ENCODE measurements at regions not wholly inside any gene's neighbourhood (a gene's known extent, or its start where the extent isn't known, plus 50 kb on each side); places are given as distances from the start of the nearest gene placed in this dataset.
"Not testable (repeated sequence)": the region's sequence is repeated elsewhere in the genome, so short reads cannot be mapped to it uniquely, and the experiment has no call there.

DNA sequence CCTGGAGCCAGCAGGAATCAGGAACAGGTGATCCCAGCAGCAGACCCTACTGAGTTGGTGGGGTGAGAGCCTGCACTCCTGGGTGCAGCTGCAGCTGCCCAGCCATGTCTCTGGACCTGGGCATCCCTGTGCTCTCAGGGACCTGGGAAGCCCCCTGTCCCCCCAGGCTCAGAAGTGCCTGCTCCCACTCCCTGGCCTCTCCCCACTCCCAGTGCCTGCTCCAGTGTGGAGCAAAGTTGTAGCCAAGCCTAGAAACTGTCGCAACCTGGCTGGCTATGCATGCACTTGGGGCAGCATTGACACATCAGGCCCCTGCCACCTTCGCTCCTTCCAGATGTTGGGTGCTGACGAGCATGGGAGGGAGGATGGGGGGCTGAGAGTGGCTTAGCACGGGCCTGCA is 1124.7 kb upstream of the ACVR2A start:
- DNase-seq (ENCODE audit: low spot score), result no peak

DNA sequence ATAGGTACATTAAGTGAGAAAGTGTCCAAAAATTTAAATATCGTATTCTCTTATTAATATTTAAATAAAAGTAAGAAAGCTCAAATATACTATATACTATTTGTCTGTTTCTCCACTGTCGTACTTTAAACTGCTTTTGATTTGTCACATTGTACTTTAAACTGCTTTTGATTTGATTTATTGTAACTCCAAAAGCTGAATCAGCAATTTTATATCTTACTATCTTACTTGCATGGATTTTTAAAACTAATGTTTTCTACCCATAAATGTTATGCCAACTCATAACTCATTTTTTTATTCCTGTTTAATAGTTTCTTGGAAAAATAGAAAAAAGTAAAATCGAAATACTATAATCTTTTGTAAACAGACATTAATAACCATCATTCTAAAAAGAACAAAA is 1128.2 kb upstream of the ACVR2A start:
- no peak for DNase-seq (ENCODE audit: low spot score)

DNA sequence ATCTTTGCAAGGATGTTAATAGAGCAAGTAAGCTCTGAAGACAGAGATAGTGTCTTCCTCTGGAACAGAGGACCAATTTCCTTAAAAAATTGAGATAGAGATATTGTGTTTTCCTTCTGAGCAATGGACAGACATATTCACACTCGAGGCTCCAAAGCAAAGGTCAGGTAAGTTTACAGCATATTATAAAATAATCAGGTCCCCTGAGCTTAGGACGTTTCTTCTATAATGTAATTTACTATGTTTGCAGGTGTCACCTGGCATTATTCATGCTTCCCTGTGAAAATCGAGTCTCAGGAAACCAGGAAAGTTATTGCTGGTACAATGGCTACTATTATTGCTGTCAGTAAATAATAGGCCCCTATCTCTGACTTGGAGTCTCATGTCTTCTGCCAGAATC is 1135.8 kb upstream of the ACVR2A start:
- no peak for DNase-seq (ENCODE audit: low spot score)

DNA sequence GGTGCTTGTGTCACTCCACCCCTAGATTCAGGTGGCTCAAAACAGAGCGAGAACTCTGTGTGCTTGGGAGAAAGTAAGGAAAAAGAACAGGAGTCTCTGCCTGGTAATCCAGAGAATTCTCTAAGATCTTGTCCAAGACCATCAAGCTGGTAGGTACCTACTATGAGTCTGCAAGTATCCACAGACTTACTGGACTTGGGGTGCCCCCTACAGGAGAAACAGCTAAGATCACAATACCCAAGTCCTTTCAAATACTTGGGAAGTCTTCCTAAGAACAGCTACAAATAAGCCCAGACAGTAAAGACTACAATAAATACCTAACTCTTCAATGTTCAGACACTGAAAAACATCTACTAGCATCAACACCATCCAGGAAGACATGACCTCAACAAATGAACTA is 1143.6 kb upstream of the ACVR2A start:
- no peak for DNase-seq (ENCODE audit: low spot score)

DNA sequence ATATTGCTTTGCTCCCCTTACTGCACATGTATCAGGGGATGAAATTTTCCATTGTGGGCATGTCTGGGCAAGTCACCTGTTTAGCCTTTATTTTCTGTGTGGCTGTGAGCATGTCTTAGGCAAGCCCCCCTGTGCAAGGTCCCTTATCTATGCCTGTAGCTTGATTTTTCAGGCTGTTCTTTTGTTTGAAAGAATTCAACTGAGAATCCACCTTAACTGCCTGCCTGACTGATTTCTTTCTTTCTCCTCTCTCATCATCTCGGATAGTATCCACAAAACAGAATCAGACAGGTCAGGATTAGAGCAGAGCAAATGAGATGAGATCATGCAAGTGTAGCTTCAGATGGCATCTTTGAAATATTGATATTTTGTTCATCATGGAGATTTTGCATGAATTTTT is 1147.5 kb upstream of the ACVR2A start:
- no peak for DNase-seq (ENCODE audit: low spot score)

DNA sequence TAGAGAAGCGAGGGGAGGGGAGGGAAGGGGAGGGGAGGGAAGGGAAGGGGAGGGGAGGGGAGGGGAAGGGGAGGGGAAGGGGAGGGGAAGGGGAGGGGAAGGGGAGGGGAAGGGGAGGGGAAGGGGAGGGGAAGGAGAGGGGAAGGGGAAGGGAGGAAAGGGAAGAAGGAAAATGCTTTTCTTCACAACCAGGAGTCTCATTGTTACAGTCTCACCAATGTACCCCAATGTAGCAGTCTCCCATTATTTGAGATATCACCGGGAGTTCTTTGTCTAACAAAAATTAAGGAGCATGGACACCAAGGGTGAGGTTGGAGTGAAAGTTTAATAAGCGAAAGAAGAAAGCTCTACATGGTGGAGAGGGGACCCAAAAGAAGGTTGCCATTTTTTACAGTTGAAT is 1148.0 kb upstream of the ACVR2A start:
- DNase-seq (ENCODE audit: low spot score), result not testable (repeated sequence)

DNA sequence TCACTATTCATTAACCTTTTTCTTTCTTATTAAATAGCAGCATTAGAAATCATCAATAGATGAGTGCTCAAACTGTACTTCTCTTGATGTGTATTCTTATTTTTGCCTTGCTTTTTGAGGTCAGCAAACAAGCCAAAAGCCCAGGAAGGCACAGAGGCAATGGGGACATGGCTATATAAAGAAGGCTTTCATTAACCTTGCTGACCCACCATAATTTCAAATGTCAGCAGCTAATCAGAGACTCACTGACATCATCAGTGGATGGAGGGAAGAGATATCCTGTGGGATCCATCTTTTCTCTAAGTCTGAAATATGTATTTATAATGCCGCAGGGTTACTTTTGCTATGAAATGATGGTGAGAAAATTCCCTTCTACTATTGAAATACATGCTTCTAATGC is 1162.8 kb upstream of the ACVR2A start:
- no peak for DNase-seq (ENCODE audit: low spot score)

DNA sequence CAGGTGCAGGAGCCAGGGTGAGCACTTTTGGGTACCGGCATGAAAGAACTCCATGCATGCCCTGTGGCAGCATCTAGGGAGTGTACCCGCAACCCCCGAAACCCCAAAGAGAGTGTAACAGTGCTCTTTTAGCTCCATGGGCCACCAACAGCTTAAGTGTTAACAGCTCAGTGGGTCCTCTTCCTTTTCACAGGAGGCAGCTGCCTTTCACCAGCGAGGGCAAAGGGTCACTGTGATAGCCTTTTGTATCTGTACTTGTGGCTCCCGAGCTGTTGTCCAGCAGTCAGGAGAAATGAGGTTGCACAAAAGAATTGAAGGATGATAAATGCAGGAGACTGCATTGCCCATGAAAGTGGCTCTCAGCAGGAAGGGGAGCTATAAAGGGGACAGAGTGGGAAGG is 1166.3 kb upstream of the ACVR2A start:
- no peak for DNase-seq (ENCODE audit: low spot score)

DNA sequence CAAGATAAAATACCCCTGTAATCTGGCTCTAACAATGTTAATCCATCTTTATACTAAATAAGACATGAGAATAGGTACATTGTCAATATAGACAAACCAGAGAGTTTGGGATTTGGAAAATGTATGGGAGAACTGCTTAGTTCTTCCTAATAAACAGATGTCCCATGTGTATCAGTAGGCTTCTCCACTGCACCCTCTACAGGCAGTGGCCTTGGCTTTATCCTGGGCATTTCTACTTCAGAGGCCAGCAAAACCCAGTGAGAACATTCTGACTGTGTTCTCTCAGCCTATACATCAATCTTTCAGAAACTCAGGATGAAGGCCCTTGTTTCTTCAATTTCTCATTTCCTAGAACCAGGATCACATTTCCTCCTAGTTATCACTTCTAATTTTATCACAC is 1167.5 kb upstream of the ACVR2A start:
- DNase-seq (ENCODE audit: low spot score), result no peak

DNA sequence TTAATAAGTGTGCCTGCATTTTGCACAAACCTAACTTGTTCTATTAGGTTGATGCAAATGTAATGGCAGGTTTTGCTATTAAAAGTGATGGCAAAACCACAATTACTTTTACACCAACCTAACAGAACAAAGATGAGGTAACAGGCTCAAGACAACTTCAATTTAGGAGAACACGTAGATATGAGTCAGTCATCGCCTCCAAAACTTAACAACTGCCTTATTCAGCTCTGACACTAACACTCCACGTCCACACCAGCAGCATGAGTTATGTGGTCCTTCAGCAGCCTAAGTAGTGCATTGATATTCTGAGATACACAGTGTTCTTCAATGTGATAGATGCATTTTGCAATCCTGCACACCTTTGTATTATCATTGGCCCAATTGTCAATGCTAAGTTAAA is 1175.1 kb upstream of the ACVR2A start:
- DNase-seq (ENCODE audit: low spot score), result no peak

DNA sequence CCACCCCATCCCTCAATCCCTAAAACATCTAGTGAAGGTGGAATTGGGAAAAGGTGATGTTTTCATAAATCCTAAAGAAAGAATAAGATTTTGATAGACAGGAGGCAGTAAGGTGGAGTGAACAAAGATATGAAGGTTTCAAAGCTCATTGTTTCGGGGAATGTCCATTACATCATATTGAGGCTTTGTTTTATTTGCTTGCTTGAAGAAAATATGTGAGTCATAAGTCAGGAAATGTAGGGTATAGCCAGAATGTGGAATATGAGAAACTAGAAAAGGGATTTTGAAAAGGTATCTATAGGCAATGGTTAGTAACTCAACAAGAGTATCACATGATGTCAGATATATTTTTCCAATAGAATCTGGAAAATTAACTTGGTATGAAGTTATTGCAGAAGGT is 1178.5 kb upstream of the ACVR2A start:
- no peak for DNase-seq (ENCODE audit: low spot score)

DNA sequence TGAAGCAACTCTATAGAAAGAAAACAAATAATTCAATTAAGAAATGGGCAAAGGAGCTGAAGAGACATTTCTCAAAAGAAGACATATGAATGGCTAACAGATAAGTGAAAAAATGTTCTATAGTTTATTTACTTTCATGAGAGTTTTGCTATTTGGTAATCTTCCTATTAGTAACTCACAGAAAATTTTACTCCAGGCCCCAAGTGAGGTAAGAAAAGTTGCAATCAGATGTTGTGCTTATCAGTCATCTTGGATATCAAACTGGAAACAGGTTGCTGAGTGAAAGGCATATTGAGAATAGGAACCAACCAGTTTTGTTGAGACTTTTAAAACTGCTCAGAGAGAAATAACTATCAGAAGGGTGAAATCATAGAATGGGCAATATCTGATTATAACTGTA is 1179.0 kb upstream of the ACVR2A start:
- DNase-seq (ENCODE audit: low spot score), result no peak

DNA sequence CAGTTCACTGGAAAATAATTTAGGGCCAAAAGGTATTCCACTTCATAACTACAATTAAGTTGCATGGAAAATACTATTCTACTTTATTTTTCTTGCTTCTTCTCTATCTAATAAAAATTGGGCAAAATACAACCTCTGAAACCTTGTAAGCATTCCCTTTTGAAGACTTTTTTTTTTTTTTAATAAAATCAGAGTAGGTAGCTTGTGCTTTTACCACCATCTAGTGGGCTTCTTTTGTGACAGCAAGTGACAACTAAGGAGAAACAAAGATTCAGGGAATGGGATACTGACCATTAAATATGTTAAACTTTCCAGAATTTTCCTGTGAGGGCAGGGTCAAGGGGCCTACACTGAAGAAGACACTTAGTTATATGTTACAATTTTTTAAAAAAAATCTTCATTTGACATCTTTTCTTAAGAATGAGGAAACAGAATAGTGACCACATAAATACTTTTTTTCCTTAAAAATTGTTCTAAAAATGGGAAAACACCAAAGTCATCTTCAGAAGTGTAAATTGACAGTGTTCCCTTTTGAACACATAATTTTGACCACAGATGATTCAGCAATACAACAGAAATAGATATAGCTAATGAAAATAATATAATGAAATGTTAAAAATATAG is 1183.2 kb upstream of the ACVR2A start:
- peak; percentile 25 for DNase-seq (ENCODE audit: low spot score)

DNA sequence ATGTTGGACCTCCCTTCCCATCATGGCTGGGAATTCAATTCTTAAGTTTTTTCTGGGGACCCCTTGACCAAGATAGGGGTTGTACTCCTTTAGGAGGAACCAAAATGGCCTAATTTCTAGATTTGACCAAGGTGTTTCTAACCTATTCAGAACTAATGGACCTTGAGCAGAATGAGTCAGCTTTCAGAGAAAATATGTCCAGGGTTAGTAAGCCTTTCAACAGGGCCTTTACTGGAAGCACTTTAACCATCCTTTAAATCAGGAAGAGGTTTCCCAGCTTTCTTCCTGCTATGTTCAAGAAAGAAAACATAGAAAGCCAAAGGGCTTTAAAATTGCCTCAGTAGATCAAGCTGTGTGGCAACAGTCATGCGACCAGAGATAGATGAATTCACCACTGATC is 1184.9 kb upstream of the ACVR2A start:
- DNase-seq (ENCODE audit: low spot score), result no peak

DNA sequence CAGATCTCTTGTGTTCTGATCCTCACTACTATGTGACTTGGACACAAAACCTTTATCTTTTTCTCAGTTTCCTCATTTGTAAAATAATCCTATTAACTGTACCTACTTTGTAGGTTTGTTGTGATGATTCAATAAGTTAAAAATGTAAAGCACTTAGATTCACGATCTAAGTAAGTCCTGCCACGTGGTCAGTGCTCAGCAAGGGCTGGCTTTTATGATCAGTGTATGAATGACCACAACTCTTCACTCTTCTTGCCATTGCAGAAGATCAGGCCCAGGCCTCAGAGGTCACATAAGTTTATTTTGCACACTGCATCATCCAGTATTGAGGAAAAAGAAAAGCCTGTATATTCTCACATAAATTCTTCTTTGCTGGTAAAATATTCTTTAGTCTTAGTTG is 1192.5 kb upstream of the ACVR2A start:
- DNase-seq (ENCODE audit: low spot score), result no peak

DNA sequence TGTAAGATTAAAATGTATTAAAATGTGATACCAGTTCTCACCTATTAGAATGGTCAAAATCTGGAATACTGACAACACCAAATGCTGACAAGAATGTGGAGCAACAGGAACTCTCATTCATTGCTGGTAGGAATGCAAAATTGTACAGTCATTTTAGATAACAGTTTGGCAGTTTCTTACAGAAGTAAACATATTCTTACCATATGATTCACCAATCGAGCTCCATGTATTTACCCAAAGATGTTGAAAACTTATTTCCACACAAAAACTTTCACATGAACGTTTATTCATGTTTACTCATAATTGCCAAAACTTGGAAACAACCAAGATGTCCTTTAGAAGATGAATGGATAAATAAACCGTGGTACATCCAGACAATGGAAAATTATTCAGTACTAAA is 1193.5 kb upstream of the ACVR2A start:
- DNase-seq (ENCODE audit: low spot score), result no peak

DNA sequence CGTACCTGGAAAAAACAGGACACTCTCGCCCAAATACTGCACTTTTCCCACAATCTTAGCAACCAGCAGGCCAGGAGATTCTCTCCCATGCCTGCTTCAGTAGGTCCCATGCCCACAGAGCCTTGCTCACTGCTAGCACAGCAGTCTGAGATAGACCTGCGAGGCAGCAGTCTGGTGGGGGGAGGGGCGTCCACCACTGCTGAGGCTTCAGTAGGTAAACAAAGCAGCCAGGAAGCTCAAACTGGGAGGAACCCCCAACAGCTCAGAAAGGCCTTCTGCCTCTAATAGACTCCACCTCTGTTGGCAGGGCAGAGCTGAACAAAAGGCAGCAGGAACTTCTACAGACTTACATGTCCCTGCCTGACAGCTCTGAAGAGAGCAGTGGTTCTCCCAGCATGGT is 1202.8 kb upstream of the ACVR2A start:
- no peak for DNase-seq (ENCODE audit: low spot score)

DNA sequence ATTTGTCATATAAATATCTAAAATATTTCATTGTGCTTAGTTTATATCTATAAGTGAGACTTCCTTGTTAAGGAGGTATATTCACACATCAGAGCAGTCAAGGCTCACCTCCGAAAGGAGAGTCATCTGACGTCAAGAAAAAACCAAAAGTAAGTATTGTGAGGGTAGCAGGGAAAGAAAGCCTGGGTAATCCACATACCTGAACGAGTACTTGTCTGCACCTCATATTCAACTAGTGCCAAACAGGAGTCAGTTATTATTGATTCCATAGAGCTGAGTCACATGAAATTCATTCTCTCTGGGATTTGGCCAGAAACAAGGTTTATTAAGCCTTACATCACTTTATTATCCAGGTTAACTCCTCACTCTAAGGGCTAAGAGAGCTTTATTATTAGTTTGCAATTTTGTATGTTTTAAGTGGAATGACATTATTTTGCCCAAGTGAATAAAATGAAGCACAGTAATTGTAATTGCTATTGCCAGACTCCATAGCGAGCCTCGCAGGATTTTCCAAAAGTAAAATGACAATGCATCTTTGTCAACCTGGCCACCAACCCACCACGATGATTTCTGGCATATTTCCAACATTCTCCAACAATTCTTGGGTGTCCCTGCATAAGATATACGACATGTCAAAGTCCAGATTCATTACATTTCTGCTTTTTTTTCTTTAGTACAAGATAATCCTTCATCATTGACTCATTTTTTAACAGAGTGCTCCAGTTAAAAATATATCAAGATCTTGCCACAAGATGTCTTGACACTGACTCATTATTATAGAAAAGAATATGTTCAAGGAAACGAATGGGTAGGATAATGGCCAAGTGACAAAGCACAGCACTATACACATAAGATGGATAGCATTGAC is 1210.4 kb upstream of the ACVR2A start:
- DNase-seq (ENCODE audit: low spot score), result no peak

DNA sequence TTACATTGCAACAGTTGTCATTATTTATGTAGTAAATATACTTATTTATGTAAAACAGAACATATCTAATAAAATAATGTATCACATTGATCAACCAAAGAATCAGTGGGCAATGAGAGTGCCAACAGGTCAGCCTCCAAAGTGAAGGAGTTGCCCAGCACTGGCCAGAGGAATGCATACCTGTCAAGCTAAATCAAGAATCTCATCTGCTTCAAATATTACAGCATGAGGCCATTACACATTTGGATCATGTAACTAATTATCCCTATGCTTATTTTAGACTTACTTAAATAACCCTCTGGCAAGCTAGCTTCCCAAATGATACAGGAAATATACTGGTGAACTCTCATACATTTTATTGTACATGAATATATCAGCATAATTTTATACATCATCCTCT is 1211.7 kb upstream of the ACVR2A start:
- no peak for DNase-seq (ENCODE audit: low spot score)

DNA sequence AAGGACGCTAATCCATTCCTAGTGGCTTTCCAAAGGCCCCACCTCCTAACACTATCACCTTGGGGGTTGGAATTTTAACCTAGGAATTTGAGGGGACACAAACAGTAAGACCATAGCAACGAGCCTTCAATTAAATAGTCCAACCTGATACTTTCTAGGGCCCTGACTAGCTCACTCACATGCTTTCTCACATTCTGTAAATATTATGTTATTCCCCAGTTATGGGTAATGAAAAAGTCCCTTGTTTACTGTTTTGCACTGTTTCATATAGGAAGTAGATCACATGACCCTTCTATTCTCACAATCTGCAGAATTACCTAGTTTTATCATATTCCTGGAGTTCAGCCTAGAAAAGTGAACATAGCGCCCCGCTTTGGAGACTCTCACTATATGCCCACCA is 1212.1 kb upstream of the ACVR2A start:
- no peak for DNase-seq (ENCODE audit: low spot score)

DNA sequence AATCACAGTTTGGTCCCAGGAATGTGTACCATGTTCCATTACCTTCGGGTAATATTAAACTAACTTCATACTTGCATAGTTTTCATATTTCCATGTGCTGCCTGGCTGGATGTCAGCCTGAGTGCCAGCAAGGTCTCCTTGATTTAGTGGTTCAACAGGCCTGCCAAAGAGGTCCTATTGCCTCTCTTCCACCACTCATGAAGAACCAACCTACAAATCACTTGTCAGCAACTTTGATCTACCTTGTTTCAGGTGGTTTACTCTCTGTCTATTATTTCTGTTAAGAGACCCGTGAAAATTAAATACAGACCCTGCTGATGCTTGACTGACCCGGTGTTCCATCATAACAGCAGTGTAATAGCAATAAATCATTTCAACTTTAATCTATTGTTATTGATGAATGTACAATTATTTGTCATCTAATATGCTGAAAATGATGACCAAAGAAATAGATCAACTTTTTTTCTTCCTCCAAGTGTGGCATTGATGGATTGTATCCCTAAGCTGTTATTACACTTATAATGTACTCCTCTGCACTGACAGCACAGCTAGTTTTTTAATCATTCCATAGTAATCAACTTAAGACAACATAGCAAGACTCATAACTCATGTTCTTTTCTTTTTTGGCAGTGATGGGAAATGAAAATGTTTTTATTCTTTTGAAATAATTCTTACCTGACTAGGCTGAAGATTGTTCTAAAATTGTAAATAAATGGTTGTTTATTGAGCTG is 1220.2 kb upstream of the ACVR2A start:
- no peak for DNase-seq (ENCODE audit: low spot score)

DNA sequence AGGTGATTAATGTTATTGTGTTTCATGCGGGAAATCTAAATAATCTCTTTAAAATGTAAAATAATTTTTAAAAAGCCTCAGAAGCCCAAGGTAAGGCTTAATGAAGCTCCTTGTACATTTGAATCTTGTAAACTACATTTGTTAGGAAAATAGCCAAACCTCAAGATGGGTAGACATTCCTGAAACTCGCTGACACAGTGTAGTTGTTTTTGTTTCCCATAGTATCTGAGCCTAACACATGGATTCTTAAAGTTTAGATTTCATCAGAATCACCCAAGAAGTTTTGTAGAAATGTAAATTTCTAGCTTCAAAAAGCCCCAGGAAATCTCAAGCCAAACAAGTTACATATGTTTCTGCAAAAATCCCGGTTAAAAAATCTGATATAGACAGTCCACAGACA is 1221.1 kb upstream of the ACVR2A start:
- no peak for DNase-seq (ENCODE audit: low spot score)

DNA sequence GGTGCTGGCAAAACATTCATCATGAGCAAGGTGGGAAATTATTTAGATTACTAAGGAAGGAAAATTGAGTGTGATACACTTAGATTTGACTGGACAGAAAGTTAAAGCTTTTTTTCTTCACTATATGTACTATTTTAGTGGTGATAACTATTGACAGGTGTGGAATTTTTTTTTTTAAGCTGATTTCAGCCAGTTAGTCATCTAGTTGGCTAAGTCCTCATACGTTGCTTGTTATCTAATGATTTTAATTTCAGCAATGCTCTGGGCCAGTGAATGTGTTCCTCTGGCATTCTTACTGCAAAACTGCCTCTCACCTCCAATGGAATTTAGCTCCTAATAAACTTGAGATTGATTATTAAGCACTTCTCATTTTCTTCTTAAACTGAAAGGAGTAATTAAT is 1223.2 kb upstream of the ACVR2A start:
- no peak for DNase-seq (ENCODE audit: low spot score)

Data from SK-N-DZ (cell line).